Activated naive CD8-positive, alpha-beta T cell (primary cell): ENCODE measurements at regions not wholly inside any gene's neighbourhood (a gene's known extent, or its start where the extent isn't known, plus 50 kb on each side); places are given as distances from the start of the nearest gene placed in this dataset.

ENCODE experiments used
- H3K27ac Mint-ChIP-seq: one replicate; pipeline ENCODE4 v1.8.0; 2021; ENCODE audit warnings: mixed read lengths
- H3K27me3 Mint-ChIP-seq: one replicate; pipeline ENCODE4 v1.8.0; 2021; ENCODE audit warnings: mixed read lengths
- H3K36me3 Mint-ChIP-seq: one replicate; pipeline ENCODE4 v1.8.0; 2021; ENCODE audit warnings: mixed read lengths
- H3K4me1 Mint-ChIP-seq: one replicate; pipeline ENCODE4 v1.8.0; 2021; ENCODE audit warnings: low read depth, mixed read lengths
- H3K4me3 Mint-ChIP-seq: one replicate; pipeline ENCODE4 v1.8.0; 2021; ENCODE audit warnings: mild to moderate bottlenecking, mixed read lengths
- H3K9me3 Mint-ChIP-seq: one replicate; pipeline ENCODE4 v1.8.0; 2021; ENCODE audit warnings: low read depth, mixed read lengths

GRCh38 chr4:20532116-20532790 lies 168.0 kb upstream of the PACRGL start:
- H3K27me3 Mint-ChIP-seq, result peaks cover 2% of the 10 kb centered on the region
- no peaks in the 10 kb centered on the region for H3K36me3 Mint-ChIP-seq
- no peak overlapping the region for H3K27ac Mint-ChIP-seq
- no peak overlapping the region for H3K4me3 Mint-ChIP-seq
- no peaks in the 10 kb centered on the region for H3K9me3 Mint-ChIP-seq
- no peaks in the 10 kb centered on the region for H3K4me1 Mint-ChIP-seq

GRCh38 chr4:20532871-20533870 lies 167.1 kb upstream of the PACRGL start:
- Mint-ChIP-seq H3K36me3 (no peaks in the 10 kb centered on the region), H3K4me1 (no peaks in the 10 kb centered on the region), H3K4me3 (no peak overlapping the region), H3K9me3 (no peaks in the 10 kb centered on the region), H3K27me3 (peaks cover 2% of the 10 kb centered on the region), H3K27ac (no peak overlapping the region)

DNA sequence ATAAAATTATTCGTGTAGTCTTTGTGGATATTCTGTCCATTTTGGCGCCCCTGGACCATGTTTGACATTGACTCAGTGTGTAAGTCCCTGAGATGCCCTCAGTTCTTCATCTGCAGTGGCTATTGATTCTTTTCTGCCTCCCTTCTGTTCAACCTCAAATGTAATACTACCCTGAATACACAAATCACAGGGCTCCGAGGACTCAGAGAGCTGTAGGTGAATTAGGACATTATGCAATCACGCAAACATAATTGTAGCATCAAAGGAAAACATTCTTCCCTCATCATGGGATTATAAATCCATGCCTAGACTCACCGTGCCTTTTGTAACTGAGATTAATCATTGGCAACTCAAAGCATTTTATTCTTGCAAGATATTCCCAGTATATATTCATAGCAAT lies 161.4 kb upstream of the PACRGL start:
- H3K9me3 Mint-ChIP-seq, result no peaks in the 10 kb centered on the region
- H3K36me3 Mint-ChIP-seq, result no peaks in the 10 kb centered on the region
- no peaks in the 10 kb centered on the region for H3K4me1 Mint-ChIP-seq
- no peaks in the 10 kb centered on the region for H3K27me3 Mint-ChIP-seq
- no peak overlapping the region for H3K4me3 Mint-ChIP-seq
- no peak overlapping the region for H3K27ac Mint-ChIP-seq

- Mint-ChIP-seq H3K9me3 (no peaks in the 10 kb centered on the region), H3K4me3 (no peak overlapping the region), H3K27me3 (no peaks in the 10 kb centered on the region), H3K4me1 (no peaks in the 10 kb centered on the region), H3K27ac (no peak overlapping the region), H3K36me3 (no peaks in the 10 kb centered on the region)
Observed at GRCh38 chr4:20543131-20543530, 157.1 kb upstream of the PACRGL start.

DNA sequence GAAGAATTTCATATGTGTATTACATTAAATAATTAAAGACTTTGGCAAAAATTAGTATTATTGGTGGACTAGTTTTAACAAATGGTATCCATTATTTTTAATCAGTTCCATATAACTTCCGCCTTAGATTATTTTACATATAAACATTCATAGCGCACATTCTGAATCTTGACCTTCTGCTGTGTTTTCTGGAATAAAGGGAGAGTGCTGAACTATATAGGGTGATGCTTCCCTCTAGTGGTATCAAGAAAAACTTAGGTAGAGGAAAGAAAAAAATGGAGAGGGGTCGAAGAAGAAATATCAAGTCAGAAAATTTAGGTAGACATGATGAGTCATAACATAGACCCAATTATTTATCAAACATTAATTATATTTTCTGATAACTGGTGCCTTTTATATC lies 155.6 kb upstream of the PACRGL start:
- Mint-ChIP-seq H3K36me3 (no peaks in the 10 kb centered on the region), H3K9me3 (no peaks in the 10 kb centered on the region)

DNA sequence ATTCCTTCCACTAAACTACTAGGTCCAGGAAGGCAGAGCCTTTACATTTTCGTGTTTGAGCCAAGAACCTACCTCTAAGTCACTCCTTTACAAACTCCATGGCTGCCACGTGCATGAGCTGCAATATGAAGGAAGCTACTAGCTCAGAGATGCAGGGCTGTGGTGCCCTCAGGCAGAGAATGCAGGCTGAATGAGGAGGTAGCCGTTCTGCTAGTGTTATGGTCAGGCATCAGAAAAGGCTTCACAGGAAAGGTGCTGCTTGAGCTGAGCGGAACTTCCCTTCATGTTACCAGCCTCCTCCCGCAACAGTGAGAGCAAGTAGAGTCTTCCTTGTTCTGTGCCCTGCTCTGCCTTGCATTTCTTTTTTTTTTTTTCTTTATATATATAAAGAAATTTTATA lies 148.3 kb upstream of the PACRGL start:
- H3K27me3 Mint-ChIP-seq, result no peaks in the 10 kb centered on the region
- no peaks in the 10 kb centered on the region for H3K4me1 Mint-ChIP-seq
- no peak overlapping the region for H3K27ac Mint-ChIP-seq
- H3K4me3 Mint-ChIP-seq, result no peak overlapping the region
- no peaks in the 10 kb centered on the region for H3K9me3 Mint-ChIP-seq
- H3K36me3 Mint-ChIP-seq, result no peaks in the 10 kb centered on the region

More for the DNA sequence above, 155.6 kb upstream of the PACRGL start:
- Mint-ChIP-seq H3K27ac (no peak overlapping the region), H3K4me3 (no peak overlapping the region), H3K27me3 (no peaks in the 10 kb centered on the region), H3K4me1 (no peaks in the 10 kb centered on the region)

DNA sequence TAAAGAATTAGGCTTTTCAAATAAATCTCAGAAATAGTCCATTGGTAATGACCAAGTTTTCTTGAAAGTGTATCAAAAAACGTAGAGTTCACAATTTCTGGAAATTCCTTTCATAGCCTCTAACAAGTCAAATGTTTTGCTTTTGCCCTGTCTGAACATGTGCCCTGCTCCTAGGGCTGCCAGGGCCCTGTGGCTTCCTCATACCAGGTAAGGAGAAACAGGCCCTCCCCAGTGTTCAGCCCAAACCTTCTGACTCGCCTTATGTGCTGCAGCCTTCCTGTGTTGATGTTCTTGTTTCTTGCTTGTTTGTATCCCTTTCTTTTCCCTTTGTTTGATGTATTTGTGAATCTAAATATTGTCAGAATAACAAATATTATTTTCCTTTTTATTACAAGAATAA lies 146.1 kb upstream of the PACRGL start:
- H3K9me3 Mint-ChIP-seq, result no peaks in the 10 kb centered on the region
- H3K4me3 Mint-ChIP-seq, result no peak overlapping the region
- H3K27ac Mint-ChIP-seq, result no peak overlapping the region
- H3K27me3 Mint-ChIP-seq, result no peaks in the 10 kb centered on the region
- H3K4me1 Mint-ChIP-seq, result no peaks in the 10 kb centered on the region
- H3K36me3 Mint-ChIP-seq, result no peaks in the 10 kb centered on the region

DNA sequence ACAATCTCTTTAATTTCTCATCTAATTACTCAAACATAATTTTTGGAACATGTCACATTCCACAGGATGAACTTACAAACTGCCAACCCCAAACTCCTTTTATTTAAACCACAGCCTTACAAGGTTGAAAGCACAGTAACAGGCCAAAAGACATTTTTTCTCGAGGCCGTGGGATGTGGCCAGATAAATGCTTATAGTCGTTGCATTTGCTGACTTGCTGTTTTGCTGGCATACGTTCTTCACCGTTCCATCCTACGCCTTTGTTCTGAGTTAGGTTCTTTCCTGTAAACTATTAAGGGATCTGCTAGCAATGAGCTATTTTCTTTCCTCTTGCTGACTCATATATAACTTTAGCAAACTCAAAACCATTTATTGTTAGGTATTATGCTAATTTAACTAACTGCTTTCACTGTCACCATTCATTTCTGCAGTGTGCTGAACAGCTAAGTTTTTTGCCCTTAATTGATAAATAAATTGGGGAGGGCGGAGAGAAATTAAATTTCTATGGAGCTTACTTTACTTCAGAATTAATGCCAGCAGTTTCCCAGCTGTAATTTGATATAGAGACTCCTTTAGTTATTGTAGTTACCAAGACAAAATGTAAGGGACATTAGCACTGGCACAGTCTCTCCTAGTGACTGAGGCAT lies 135.1 kb upstream of the PACRGL start:
- H3K4me3 Mint-ChIP-seq, result no peak overlapping the region
- no peak overlapping the region for H3K27ac Mint-ChIP-seq
- no peaks in the 10 kb centered on the region for H3K27me3 Mint-ChIP-seq
- H3K9me3 Mint-ChIP-seq, result no peaks in the 10 kb centered on the region
- no peaks in the 10 kb centered on the region for H3K4me1 Mint-ChIP-seq
- H3K36me3 Mint-ChIP-seq, result no peaks in the 10 kb centered on the region

GRCh38 chr4:20570981-20571715 lies 129.1 kb upstream of the PACRGL start:
- Mint-ChIP-seq H3K4me1 (no peaks in the 10 kb centered on the region), H3K36me3 (no peaks in the 10 kb centered on the region), H3K27me3 (no peaks in the 10 kb centered on the region), H3K9me3 (no peaks in the 10 kb centered on the region), H3K4me3 (no peak overlapping the region), H3K27ac (no peak overlapping the region)

- Mint-ChIP-seq H3K27me3 (no peaks in the 10 kb centered on the region), H3K4me3 (no peak overlapping the region), H3K4me1 (no peaks in the 10 kb centered on the region)
Observed at GRCh38 chr4:20572976-20573375, 127.3 kb upstream of the PACRGL start.

GRCh38 chr4:20574986-20575385 lies 125.3 kb upstream of the PACRGL start:
- no peak overlapping the region for H3K4me3 Mint-ChIP-seq
- no peaks in the 10 kb centered on the region for H3K36me3 Mint-ChIP-seq
- no peaks in the 10 kb centered on the region for H3K9me3 Mint-ChIP-seq
- no peaks in the 10 kb centered on the region for H3K27me3 Mint-ChIP-seq
- no peak overlapping the region for H3K27ac Mint-ChIP-seq
- no peaks in the 10 kb centered on the region for H3K4me1 Mint-ChIP-seq

More at GRCh38 chr4:20572976-20573375, 127.3 kb upstream of the PACRGL start:
- Mint-ChIP-seq H3K9me3 (no peaks in the 10 kb centered on the region), H3K27ac (no peak overlapping the region), H3K36me3 (no peaks in the 10 kb centered on the region)

DNA sequence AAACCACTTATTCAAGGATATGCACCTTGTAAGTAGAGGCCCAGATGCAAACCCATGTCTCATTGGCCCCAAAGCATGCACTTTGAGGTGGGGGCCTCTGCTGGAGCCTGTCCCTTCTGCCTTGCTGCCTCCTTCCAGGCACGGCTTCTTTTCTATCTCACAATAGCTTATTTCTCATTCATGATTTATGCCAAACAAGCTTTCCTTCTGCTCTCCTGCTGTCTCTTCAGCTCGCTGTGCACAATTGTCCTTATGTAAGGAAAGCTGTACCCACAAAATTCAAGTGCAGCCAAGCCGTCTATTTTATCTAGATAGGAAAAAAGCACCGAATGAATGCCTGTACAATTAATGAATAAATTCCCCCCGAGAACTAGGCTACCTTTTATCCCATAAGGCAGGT lies 124.8 kb upstream of the PACRGL start:
- no peaks in the 10 kb centered on the region for H3K4me1 Mint-ChIP-seq

GRCh38 chr4:20576861-20577260 lies 123.4 kb upstream of the PACRGL start:
- H3K27me3 Mint-ChIP-seq, result no peaks in the 10 kb centered on the region
- no peak overlapping the region for H3K27ac Mint-ChIP-seq
- no peak overlapping the region for H3K4me3 Mint-ChIP-seq
- H3K4me1 Mint-ChIP-seq, result no peaks in the 10 kb centered on the region
- no peaks in the 10 kb centered on the region for H3K36me3 Mint-ChIP-seq
- no peaks in the 10 kb centered on the region for H3K9me3 Mint-ChIP-seq

More for the DNA sequence above, 124.8 kb upstream of the PACRGL start:
- H3K4me3 Mint-ChIP-seq, result no peak overlapping the region
- H3K27ac Mint-ChIP-seq, result no peak overlapping the region
- no peaks in the 10 kb centered on the region for H3K27me3 Mint-ChIP-seq
- H3K36me3 Mint-ChIP-seq, result no peaks in the 10 kb centered on the region
- H3K9me3 Mint-ChIP-seq, result no peaks in the 10 kb centered on the region

DNA sequence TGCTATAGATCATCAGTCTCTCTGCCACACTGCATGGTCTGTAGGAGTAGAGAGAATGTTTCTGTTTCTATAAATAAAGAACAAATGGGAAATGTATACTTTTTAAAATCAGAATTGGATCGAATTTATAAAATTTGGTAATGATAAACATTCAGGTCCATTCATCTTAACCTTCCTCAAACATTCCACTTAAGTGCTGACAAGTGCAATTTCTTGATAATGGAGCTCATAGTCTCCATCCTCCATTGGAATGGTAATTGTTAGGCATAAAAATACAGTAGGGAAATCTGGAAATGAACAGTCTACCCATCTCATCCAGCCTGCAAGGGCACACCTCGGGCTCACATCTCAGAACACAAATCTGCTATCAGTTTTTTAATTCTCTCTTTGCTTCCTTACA lies 122.6 kb upstream of the PACRGL start:
- H3K4me3 Mint-ChIP-seq, result no peak overlapping the region
- no peaks in the 10 kb centered on the region for H3K4me1 Mint-ChIP-seq
- no peaks in the 10 kb centered on the region for H3K36me3 Mint-ChIP-seq
- H3K27me3 Mint-ChIP-seq, result no peaks in the 10 kb centered on the region
- no peaks in the 10 kb centered on the region for H3K9me3 Mint-ChIP-seq
- no peak overlapping the region for H3K27ac Mint-ChIP-seq
